ENCODE measurements at regions not wholly inside any gene's neighbourhood (a gene's known extent, or its start where the extent isn't known, plus 50 kb on each side); places are given as distances from the start of the nearest gene placed in this dataset.

GRCh38 chr16:65829076-65829475 is 537.4 kb upstream of the CDH5 start:
- TF ChIP-seq, protein P1, sequence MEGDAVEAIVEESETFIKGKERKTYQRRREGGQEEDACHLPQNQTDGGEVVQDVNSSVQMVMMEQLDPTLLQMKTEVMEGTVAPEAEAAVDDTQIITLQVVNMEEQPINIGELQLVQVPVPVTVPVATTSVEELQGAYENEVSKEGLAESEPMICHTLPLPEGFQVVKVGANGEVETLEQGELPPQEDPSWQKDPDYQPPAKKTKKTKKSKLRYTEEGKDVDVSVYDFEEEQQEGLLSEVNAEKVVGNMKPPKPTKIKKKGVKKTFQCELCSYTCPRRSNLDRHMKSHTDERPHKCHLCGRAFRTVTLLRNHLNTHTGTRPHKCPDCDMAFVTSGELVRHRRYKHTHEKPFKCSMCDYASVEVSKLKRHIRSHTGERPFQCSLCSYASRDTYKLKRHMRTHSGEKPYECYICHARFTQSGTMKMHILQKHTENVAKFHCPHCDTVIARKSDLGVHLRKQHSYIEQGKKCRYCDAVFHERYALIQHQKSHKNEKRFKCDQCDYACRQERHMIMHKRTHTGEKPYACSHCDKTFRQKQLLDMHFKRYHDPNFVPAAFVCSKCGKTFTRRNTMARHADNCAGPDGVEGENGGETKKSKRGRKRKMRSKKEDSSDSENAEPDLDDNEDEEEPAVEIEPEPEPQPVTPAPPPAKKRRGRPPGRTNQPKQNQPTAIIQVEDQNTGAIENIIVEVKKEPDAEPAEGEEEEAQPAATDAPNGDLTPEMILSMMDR (IDR thresholded peaks at IDR 0.05): no peak
- TF ChIP-seq POLR2A (IDR thresholded peaks at IDR 0.05): no peak

Measured in uterus (tissue), 2 donors.